Neural progenitor cell (in vitro differentiated cells): ENCODE measurements at regions not wholly inside any gene's neighbourhood (a gene's known extent, or its start where the extent isn't known, plus 50 kb on each side); places are given as distances from the start of the nearest gene placed in this dataset. TPM values are rescaled to one million over a fixed set of nuclear protein-coding genes. Genes with fewer than 3 reads are reported as not detected.

Source experiments
- small RNA-seq: library from RNA; depleted of rRNA; stranded (forward); fragments of <200 nt; gene quantifications from one replicate; pipeline ENCODE3, GENCODE V24; 2015

Small RNA genes in the stretch of these regions (small RNA-seq; reads per million reads assigned to genes)
- gene RNU1-51P (not detected), gene RNU7-192P (not detected)
